Activated naive CD4-positive, alpha-beta T cell treated with anti-CD3 and anti-CD28 coated beads, Interleukin-2, amount 50 U/mL, for 72 hours (primary cell): ENCODE measurements at regions not wholly inside any gene's neighbourhood (a gene's known extent, or its start where the extent isn't known, plus 50 kb on each side); places are given as distances from the start of the nearest gene placed in this dataset.

Source experiments
- ATAC-seq, 2 donors: fragments of 150-1000 bp; cut with Tn5 transposase; 2 replicates each; pipeline ENCODE4 v1.10.0; 2021; ENCODE audit warnings: mild to moderate bottlenecking in 2 of 2, moderate library complexity in 2 of 2
- DNase-seq, 2 donors: peaks; one replicate each; pipeline ENCODE4 v3.0.0; 2021 to 2022; ENCODE audit warnings: low spot score in 2 of 2
- H3K27ac Mint-ChIP-seq, 2 donors: one replicate each; pipeline ENCODE4 v1.8.0; 2022; ENCODE audit warnings: mild to moderate bottlenecking in 2 of 2, mixed read lengths in 2 of 2
- H3K36me3 Mint-ChIP-seq, 2 donors: one replicate each; pipeline ENCODE4 v1.8.0; 2022; ENCODE audit warnings: mixed read lengths in 2 of 2
- H3K9me3 Mint-ChIP-seq, 2 donors: one replicate each; pipeline ENCODE4 v1.8.0; 2022; ENCODE audit warnings: mixed read lengths in 2 of 2

- H3K9me3 Mint-ChIP-seq, result peaks cover 27 to 29% of the 10 kb centered on the region in 2 donors
- no peak overlapping the region for H3K27ac Mint-ChIP-seq
- H3K36me3 Mint-ChIP-seq, result peaks cover 0 to 9% of the 10 kb centered on the region in 2 donors
- DNase-seq (no peak), ATAC-seq (no peak)
Observed at GRCh38 chr14:84546236-84546635, 983.7 kb upstream of the FLRT2 start.

- Mint-ChIP-seq H3K27ac (no peak overlapping the region), H3K9me3 (peaks cover 25 to 30% of the 10 kb centered on the region in 2 donors), H3K36me3 (no peaks in the 10 kb centered on the region)
- DNase-seq (no peak), ATAC-seq (no peak)
Observed at GRCh38 chr14:84554136-84554535, 975.8 kb upstream of the FLRT2 start.

DNA sequence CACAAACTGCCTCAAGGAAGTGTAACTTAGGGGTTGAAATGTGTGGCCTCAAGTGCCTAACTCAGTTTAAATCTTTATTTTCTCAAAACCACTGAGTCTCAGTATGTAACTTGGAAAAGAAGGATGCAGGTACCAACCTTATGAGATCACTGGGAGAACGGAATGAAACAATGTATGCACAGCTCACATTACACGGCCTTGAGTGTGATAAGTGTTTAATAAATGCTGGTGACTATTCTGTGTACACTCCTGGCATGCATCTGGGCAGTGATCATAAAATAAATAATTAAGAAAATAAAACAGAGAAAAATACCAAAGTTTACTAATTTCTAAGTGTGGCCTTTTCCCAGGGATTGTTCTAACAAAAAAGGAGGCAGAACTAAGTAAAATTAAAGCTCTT lies 974.5 kb upstream of the FLRT2 start:
- Mint-ChIP-seq H3K27ac (no peak overlapping the region), H3K36me3 (no peaks in the 10 kb centered on the region), H3K9me3 (peaks cover 18 to 26% of the 10 kb centered on the region in 2 donors)
- no peak for DNase-seq
- no peak for ATAC-seq

- H3K27ac Mint-ChIP-seq, result no peak overlapping the region
- peaks cover 5 to 8% of the 10 kb centered on the region in 2 donors for H3K36me3 Mint-ChIP-seq
- H3K9me3 Mint-ChIP-seq, result peaks cover 15 to 19% of the 10 kb centered on the region in 2 donors
- DNase-seq, result no peak
- ATAC-seq, result no peak
Observed at GRCh38 chr14:84566109-84566508, 963.8 kb upstream of the FLRT2 start.

- H3K36me3 Mint-ChIP-seq, result no peaks in the 10 kb centered on the region
- peaks cover 9 to 13% of the 10 kb centered on the region in 2 donors for H3K9me3 Mint-ChIP-seq
- ATAC-seq, result no peak
- DNase-seq, result no peak
- no peak overlapping the region for H3K27ac Mint-ChIP-seq
Observed at GRCh38 chr14:84575681-84576080, 954.3 kb upstream of the FLRT2 start.

DNA sequence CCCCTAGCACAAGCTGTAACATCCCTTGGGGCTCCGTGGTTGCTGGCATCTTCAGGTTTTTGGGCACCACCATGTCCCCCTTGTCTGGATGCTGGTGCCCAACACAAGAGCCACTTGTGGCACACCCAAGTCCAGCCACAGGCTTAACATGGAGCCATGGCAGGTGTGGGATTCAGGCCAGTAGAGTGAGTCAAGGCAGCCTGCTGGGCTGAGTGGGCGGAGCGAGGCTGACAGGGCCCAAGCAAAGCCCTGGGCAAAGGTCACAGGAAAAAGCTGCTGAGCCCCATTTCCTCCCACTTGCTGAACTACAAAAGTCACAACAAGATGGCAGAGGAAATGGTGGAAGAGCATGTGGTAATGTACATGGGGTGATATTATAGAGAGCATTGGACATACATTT lies 950.7 kb upstream of the FLRT2 start:
- ATAC-seq (no peak), DNase-seq (no peak)
- Mint-ChIP-seq H3K27ac (no peak overlapping the region), H3K9me3 (peaks cover 9 to 17% of the 10 kb centered on the region in 2 donors), H3K36me3 (no peaks in the 10 kb centered on the region)

- ATAC-seq (no peak), DNase-seq (no peak)
- Mint-ChIP-seq H3K9me3 (peaks cover 14 to 17% of the 10 kb centered on the region in 2 donors), H3K36me3 (no peaks in the 10 kb centered on the region), H3K27ac (no peak overlapping the region)
Observed at GRCh38 chr14:84581041-84581440, 948.9 kb upstream of the FLRT2 start.

DNA sequence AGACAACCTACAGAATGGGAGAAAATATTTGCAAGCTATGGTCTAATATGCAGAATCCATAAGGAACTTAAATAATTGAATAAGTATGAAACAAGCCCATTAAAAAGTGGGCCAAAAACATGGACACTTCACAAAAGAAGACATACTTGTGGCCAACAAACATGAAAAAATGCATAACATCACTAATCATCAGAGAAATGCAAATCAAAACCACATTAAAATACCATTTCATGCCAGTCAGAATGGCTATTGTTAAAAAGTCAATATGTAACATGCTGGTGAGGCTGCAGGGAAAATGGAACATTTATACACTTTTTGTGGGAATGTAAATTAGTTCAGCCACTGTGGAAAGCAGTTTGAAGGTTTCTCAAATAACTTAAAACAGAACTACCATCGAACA lies 945.4 kb upstream of the FLRT2 start:
- no peak for DNase-seq
- no peaks in the 10 kb centered on the region for H3K36me3 Mint-ChIP-seq
- H3K27ac Mint-ChIP-seq, result no peak overlapping the region
- no peak for ATAC-seq
- peaks cover 12 to 17% of the 10 kb centered on the region in 2 donors for H3K9me3 Mint-ChIP-seq

- Mint-ChIP-seq H3K9me3 (peaks cover 8 to 16% of the 10 kb centered on the region in 2 donors), H3K27ac (no peak overlapping the region), H3K36me3 (no peaks in the 10 kb centered on the region)
- no peak for DNase-seq
- no peak for ATAC-seq
Observed at GRCh38 chr14:84591827-84592445, 938.0 kb upstream of the FLRT2 start.

DNA sequence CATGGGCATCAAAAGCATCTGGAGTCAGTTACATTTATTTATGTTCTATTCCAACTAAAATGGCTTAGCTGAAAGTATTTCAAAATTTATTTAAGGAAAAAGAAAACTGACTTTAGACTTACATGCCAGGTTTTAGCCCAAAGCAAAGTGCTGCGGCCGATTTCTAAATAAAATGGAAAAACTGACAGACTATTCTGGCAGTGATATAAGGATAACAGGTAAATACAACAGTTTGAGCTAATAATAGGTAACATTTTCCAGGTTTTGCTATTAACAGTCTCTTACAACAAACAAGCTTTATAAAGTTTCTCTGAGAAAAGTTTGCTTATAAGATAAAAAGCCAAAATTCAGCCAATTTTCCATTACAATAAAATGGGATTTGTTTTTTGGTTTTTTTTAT lies 937.2 kb upstream of the FLRT2 start:
- ATAC-seq (no peak), DNase-seq (no peak)
- H3K36me3 Mint-ChIP-seq, result no peaks in the 10 kb centered on the region
- peaks cover 8 to 10% of the 10 kb centered on the region in 2 donors for H3K9me3 Mint-ChIP-seq
- H3K27ac Mint-ChIP-seq, result no peak overlapping the region

GRCh38 chr14:84610086-84610485 lies 919.9 kb upstream of the FLRT2 start:
- H3K27ac Mint-ChIP-seq, result no peak overlapping the region
- DNase-seq (no peak), ATAC-seq (no peak)
- no peaks in the 10 kb centered on the region for H3K36me3 Mint-ChIP-seq
- H3K9me3 Mint-ChIP-seq, result peaks cover 12 to 17% of the 10 kb centered on the region in 2 donors

GRCh38 chr14:84622357-84622756 lies 907.6 kb upstream of the FLRT2 start:
- no peak for ATAC-seq
- H3K27ac Mint-ChIP-seq, result no peak overlapping the region
- H3K9me3 Mint-ChIP-seq, result no peaks in the 10 kb centered on the region
- no peak for DNase-seq
- H3K36me3 Mint-ChIP-seq, result no peaks in the 10 kb centered on the region

- no peak for DNase-seq
- no peaks in the 10 kb centered on the region for H3K36me3 Mint-ChIP-seq
- no peak overlapping the region for H3K27ac Mint-ChIP-seq
- ATAC-seq, result no peak
- H3K9me3 Mint-ChIP-seq, result peaks cover 24 to 27% of the 10 kb centered on the region in 2 donors
Observed at GRCh38 chr14:84643446-84643845, 886.5 kb upstream of the FLRT2 start.

GRCh38 chr14:84646786-84647500 lies 883.0 kb upstream of the FLRT2 start:
- Mint-ChIP-seq H3K27ac (no peak overlapping the region), H3K36me3 (peaks cover 0 to 4% of the 10 kb centered on the region in 2 donors), H3K9me3 (peaks cover 12 to 15% of the 10 kb centered on the region in 2 donors)
- ATAC-seq (no peak), DNase-seq (no peak)

DNA sequence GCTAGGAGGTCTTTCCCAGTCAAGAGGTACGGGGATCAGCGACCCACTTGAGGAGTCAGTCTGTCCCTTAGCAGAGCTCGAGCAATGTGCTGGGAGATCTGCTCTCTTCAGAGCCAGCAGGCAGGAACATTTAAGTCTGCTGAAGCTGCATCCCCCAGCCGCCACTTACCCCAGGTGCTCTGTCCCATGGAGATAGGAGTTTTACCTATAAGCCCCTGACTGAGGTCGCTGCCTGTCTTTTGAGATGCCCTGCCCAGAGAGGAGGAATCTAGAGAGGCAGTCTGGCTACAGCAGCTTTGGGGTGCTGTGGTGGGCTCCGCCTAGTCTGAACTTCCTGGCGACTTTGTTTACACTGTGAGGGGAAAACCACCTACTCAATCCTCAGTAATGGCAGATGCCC lies 874.9 kb upstream of the FLRT2 start:
- Mint-ChIP-seq H3K27ac (no peak overlapping the region), H3K36me3 (peaks cover 4 to 8% of the 10 kb centered on the region in 2 donors), H3K9me3 (peaks cover 27 to 31% of the 10 kb centered on the region in 2 donors)
- DNase-seq (no peak), ATAC-seq (no peak)

DNA sequence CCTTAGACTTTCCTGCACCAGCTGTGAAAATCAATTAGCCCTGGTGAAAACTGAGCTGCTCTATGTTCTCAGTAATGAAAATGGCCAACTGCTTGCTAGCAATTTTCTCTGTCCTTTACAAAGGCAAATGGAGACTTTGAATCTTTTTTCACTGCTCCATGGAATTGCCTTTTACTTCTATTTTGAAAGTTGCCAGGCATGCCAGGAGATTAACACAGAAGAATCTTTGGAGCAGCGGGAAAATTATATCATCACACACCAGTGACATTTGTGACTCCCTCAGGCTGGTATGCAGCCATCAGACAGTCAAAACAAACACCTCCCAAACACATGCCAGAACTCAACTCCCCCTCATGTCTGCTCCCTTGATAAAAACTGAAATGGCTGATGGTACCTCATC lies 872.0 kb upstream of the FLRT2 start:
- DNase-seq, result no peak
- Mint-ChIP-seq H3K36me3 (peaks cover 0 to 4% of the 10 kb centered on the region in 2 donors), H3K27ac (no peak overlapping the region), H3K9me3 (peaks cover 18 to 26% of the 10 kb centered on the region in 2 donors)
- no peak for ATAC-seq

- ATAC-seq, result no peak
- H3K9me3 Mint-ChIP-seq, result peaks cover 4 to 5% of the 10 kb centered on the region in 2 donors
- no peak for DNase-seq
- no peaks in the 10 kb centered on the region for H3K36me3 Mint-ChIP-seq
- no peak overlapping the region for H3K27ac Mint-ChIP-seq
Observed at GRCh38 chr14:84670796-84671195, 859.1 kb upstream of the FLRT2 start.

- DNase-seq, result no peak
- Mint-ChIP-seq H3K36me3 (no peaks in the 10 kb centered on the region), H3K9me3 (peaks cover 0 to 5% of the 10 kb centered on the region in 2 donors), H3K27ac (no peak overlapping the region)
- ATAC-seq, result no peak
Observed at GRCh38 chr14:84671776-84672175, 858.2 kb upstream of the FLRT2 start.
